Tibial nerve (tissue), 4 donors: ENCODE measurements at regions not wholly inside any gene's neighbourhood (a gene's known extent, or its start where the extent isn't known, plus 50 kb on each side); places are given as distances from the start of the nearest gene placed in this dataset.
"Not testable (repeated sequence)": the region's sequence is repeated elsewhere in the genome, so short reads cannot be mapped to it uniquely, and the experiment has no call there.

ENCODE experiments used
- DNase-seq, 2 donors: peaks; one replicate each; pipeline ENCODE4 v3.0.0-alpha.2; 2019; ENCODE audit warnings: low spot score in 2 of 2
- H3K27ac ChIP-seq, 4 donors: fragments of 200-600 bp; sonication (generic) in 3 of 4; one replicate each; pipeline ENCODE4 v1.5.1; 2017 to 2019; ENCODE audit warnings: mild to moderate bottlenecking in 1 of 4
- H3K27me3 ChIP-seq, 2 donors: fragments of 200-600 bp; sonication (generic) in 1 of 2; one replicate each; pipeline versions ENCODE4 v1.5.1 to v1.6.0; 2017 to 2019
- H3K36me3 ChIP-seq, 3 donors: fragments of 200-600 bp; sonication (generic); one replicate each; pipeline ENCODE4 v1.5.1; 2018 to 2019
- H3K4me1 ChIP-seq, 4 donors: fragments of 200-600 bp; sonication (generic) in 3 of 4; one replicate each; pipeline ENCODE4 v1.5.1; 2017 to 2019
- H3K4me3 ChIP-seq, 4 donors: fragments of 200-600 bp; sonication (generic) in 3 of 4; one replicate each; pipeline ENCODE4 v1.5.1; 2017 to 2019; ENCODE audit warnings: mild to moderate bottlenecking in 1 of 4, moderate library complexity in 1 of 4
- H3K9me3 ChIP-seq, 4 donors: fragments of 200-600 bp; sonication (generic) in 3 of 4; one replicate each; pipeline ENCODE4 v1.5.1; 2017 to 2019
- CTCF ChIP-seq, 5 experiments: fragments of 200-600 bp in 3 of 5; fragments of 450-650 bp in 2 of 5; sonication (generic) in 3 of 5; IDR thresholded peaks; one replicate each; pipeline ENCODE4 v1.5.1; 2016 to 2019; ENCODE audit warnings: antibody characterized with exemption in 5 of 5, mild to moderate bottlenecking in 3 of 5, moderate library complexity in 2 of 5
- EP300 ChIP-seq, 2 donors: sonication (generic); formaldehyde crosslinking; IDR thresholded peaks; one replicate each; pipeline ENCODE4 v1.6.1; 2017; ENCODE audit warnings: antibody characterized with exemption in 2 of 2, mild to moderate bottlenecking in 1 of 2
- POLR2A ChIP-seq, 2 donors: fragments of 450-650 bp; IDR thresholded peaks; one replicate each; pipeline ENCODE4 v1.6.1; 2017; ENCODE audit warnings: antibody characterized with exemption in 2 of 2, mild to moderate bottlenecking in 2 of 2, moderate library complexity in 2 of 2
- WGBS, 2 donors: methylation state at CpG; one replicate each; pipeline ENCODE4 v1.1.5; 2018; 5-methylcytosine and 5-hydroxymethylcytosine counted together

- Histone ChIP-seq H3K9me3 (no peaks in the 10 kb centered on the region), H3K27ac (no peak overlapping the region), H3K4me1 (peaks cover 0 to 12% (median 2%) of the 10 kb centered on the region in 4 donors), H3K36me3 (no peaks in the 10 kb centered on the region), H3K27me3 (no peaks in the 10 kb centered on the region), H3K4me3 (no peak overlapping the region)
- no peak for DNase-seq
- 90 to 92% methylated on average over 2 of the region's 2 CpGs for WGBS, 2 donors
- TF ChIP-seq EP300 (IDR thresholded peaks at IDR 0.05) (no peak), POLR2A (IDR thresholded peaks at IDR 0.05) (no peak), CTCF (IDR thresholded peaks at IDR 0.05) (no peak)
These were observed 73.4 kb downstream of the FGD2 start for GRCh38 chr6:37078814-37079213.

GRCh38 chr6:37081042-37081607 lies 75.7 kb downstream of the FGD2 start:
- Histone ChIP-seq H3K9me3 (no peaks in the 10 kb centered on the region), H3K4me3 (no peak overlapping the region), H3K4me1 (peaks cover 0 to 12% (median 2%) of the 10 kb centered on the region in 4 donors), H3K27me3 (no peaks in the 10 kb centered on the region), H3K36me3 (no peaks in the 10 kb centered on the region), H3K27ac (no peak overlapping the region)
- 73 to 83% methylated on average over 7 of the region's 7 CpGs for WGBS, 2 donors
- TF ChIP-seq CTCF (IDR thresholded peaks at IDR 0.05) = no peak
- no peak for TF ChIP-seq EP300 (IDR thresholded peaks at IDR 0.05)
- DNase-seq = no peak

GRCh38 chr6:37082390-37083130 lies 77.1 kb downstream of the FGD2 start:
- H3K36me3 ChIP-seq = no peaks in the 10 kb centered on the region
- no peak overlapping the region for H3K4me3 ChIP-seq
- DNase-seq = no peak
- TF ChIP-seq CTCF (IDR thresholded peaks at IDR 0.05) (no peak), EP300 (IDR thresholded peaks at IDR 0.05) (no peak), POLR2A (IDR thresholded peaks at IDR 0.05) (no peak)
- no peaks in the 10 kb centered on the region for H3K9me3 ChIP-seq
- no peaks in the 10 kb centered on the region for H3K27me3 ChIP-seq
- 90 to 95% methylated on average over 17 of the region's 17 CpGs for WGBS, 2 donors
- no peak overlapping the region for H3K27ac ChIP-seq
- H3K4me1 ChIP-seq = peaks cover 0 to 6% (median 1%) of the 10 kb centered on the region in 4 donors

GRCh38 chr6:37083243-37084138 lies 78.0 kb downstream of the FGD2 start:
- Histone ChIP-seq H3K27ac (peak overlapping the region in 1 of 4 donors; percentile 5), H3K4me1 (no peaks in the 10 kb centered on the region), H3K4me3 (no peak overlapping the region), H3K9me3 (no peaks in the 10 kb centered on the region), H3K27me3 (no peaks in the 10 kb centered on the region), H3K36me3 (no peaks in the 10 kb centered on the region)
- TF ChIP-seq POLR2A (IDR thresholded peaks at IDR 0.05) = no peak
- TF ChIP-seq EP300 (IDR thresholded peaks at IDR 0.05) = peak in 1 of 2 donors; percentile 77
- no peak for TF ChIP-seq CTCF (IDR thresholded peaks at IDR 0.05)
- WGBS, 2 donors = 64 to 68% methylated on average over 14 of the region's 14 CpGs
- DNase-seq = peak; percentile 44 to 68

- H3K27me3 ChIP-seq, H3K9me3 ChIP-seq, H3K27ac ChIP-seq, H3K36me3 ChIP-seq, H3K4me3 ChIP-seq, H3K4me1 ChIP-seq, DNase-seq: not testable (repeated sequence)
- 87 to 89% methylated on average over 4 of the region's 4 CpGs for WGBS, 2 donors
These were observed 79.2 kb downstream of the FGD2 start for GRCh38 chr6:37084665-37085064.
